Amygdala (tissue), 56 donors: ENCODE measurements at regions not wholly inside any gene's neighbourhood (a gene's known extent, or its start where the extent isn't known, plus 50 kb on each side); places are given as distances from the start of the nearest gene placed in this dataset.
A peak's percentile ranks its signal among the peaks of the same experiment; 100 is the strongest.

Source experiments
- DNase-seq, 56 donors: peaks; one replicate each; lab custom pipeline; 2025; lab: John Stamatoyannopoulos, UW

DNA sequence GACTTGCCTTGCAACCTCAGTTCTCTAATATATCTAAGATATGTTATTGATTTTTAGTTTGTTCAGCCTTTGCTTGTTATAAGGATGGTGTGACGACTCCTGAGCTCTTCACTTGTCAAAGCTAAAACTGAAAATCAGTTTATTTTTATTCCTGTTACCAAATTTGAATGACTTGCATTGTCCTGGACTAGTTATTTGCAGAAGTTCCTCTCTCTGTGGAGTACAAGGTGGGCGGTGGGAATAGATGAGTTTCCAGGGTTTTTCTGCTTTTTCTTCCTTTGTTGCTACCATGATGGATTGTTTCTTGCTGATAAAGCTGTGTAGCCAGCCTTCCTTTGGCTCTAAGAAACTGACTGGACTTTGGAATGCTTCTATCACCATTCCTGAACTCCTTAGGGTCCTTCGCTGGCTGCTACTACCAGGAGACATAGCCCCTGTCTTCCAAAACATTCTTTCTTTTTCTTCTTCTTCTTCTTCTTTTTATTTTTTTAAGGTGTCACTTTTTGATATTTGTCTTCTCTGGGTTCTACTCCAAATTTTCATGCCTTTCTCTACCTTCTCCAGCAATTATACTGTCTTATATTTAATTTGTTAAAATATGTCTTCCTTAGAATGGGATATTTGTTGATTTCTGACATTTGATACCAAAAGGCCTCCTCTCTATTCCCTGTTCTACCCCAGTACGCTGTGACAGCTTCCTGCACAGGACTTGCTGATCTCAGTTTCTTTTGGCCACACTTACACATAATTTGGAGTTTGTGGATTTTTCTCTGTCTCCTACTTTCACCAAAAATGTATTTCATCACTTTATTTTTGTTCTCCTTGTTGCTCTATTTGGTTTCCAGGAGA is 145.1 kb upstream of the THRB start:
- no peak for DNase-seq

DNA sequence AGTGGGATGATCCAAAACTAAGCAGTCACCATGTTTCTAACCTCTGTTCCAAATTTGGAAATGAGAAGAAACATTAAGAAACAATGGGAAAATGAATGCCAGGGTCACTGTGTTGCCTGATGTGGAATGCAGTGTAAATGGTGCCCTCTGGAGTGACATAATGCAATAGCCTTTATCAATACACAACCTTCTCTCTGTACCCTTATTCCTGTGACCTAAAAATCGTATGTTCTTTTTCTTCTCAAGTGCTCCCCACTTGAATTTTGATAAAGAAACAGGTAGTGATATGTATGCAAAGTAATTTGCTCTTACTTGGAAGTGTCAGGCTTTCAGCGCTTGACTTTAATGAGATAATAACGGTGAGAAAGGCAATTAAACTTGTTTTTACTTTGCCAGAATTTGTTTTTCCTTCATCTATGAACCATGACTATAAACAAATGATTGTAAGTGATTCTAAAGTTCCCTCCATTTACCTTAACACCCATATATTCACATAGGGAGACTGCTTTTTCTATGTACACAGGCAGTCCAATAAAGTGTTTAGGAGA is 145.8 kb upstream of the THRB start:
- peak in 1 of 56 donors; percentile 1 for DNase-seq

GRCh38 chr3:24641628-24642027 is 147.0 kb upstream of the THRB start:
- no peak for DNase-seq

DNA sequence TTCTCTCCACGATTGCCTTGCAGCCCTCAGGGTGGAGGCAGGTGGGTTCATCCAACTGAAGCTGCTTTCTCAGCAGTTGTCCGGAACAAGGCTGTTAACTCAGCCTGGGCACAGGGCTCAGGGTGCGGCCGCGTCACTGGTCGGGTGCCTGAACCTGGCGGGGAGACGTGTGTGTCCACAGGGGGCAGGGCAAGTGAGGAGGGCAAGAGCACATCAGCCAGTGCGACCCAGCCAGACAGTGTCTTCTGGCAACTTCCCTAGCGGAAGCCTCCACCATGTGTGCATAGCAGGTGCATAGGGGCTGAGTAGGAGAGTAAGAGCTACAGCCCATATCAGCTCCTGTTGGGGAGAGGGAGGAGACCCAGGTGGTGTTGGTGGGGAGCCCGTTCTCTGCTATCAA is 150.4 kb upstream of the THRB start:
- DNase-seq: no peak

- DNase-seq: no peak
These were observed 152.1 kb upstream of the THRB start for GRCh38 chr3:24646790-24647189.

GRCh38 chr3:24648063-24648462 is 153.4 kb upstream of the THRB start:
- no peak for DNase-seq

DNA sequence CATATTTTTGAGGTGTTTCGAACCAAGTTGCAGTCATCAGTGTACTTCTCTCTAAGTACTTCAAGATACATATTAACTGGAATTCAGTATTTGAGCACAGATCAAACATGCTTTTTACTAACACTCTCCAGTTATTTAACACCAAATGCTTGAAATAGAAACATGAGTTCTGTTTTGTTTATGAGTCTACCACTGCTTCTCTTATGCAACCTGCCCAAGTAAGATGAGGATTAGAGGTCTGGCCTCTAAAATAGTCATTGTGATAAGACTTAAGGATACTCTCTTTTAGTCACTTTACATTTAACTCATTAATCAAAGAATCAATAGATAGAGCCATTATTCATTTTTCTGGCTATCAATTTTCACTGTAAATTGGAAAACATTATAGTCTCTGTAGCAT is 156.2 kb upstream of the THRB start:
- DNase-seq: no peak

DNA sequence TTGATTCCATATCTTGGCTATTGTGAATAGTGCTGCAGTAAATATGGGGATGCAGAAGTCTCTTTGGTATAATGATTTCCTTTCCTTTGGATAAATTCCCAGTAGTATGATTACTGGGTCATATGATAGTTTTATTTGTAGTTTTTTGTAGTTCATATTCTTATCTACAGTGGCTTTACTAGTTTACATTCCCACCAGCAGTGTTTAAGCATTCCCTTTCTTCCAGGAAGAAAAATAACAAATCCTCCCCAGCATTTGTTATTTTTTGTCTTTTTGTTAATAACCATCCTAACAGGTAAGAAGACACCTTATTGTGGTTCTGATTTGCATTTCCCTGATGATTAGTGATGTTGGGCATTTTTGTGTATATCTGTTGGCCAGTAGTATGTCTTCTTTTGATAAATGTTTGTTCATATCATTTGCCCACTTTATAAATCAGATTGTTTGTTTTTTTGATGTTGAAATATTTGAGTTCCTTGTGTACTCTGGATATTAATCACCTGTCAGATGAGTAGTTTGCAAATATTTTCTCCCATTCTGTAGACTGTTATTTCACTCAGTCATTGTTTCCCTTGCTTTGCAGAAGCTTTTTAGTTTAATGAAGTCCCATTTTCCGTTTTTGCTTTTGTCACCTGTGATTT is 163.3 kb upstream of the THRB start:
- DNase-seq: no peak

- no peak for DNase-seq
These were observed 166.5 kb upstream of the THRB start for GRCh38 chr3:24661175-24661584.

- no peak for DNase-seq
These were observed 168.0 kb upstream of the THRB start for GRCh38 chr3:24662449-24663345.

DNA sequence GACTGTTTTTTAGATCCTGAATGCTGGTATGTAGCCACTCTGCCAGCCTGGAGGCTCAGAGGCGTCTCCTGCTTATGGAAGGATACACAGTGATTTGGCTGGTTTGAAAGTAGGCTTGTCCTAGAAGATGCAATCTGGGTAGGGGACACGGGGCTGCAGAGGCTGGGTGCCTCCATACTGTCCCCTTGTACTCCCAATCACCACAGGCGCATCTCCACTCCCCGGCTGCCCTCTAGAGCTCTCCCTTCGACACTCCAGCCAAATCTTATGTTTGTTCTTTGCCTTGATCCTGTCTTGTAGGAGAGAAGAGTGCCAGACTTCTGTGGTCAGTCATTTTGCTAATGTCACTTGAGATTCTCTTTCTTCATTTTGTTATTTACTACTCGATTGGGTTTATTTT is 168.8 kb upstream of the THRB start:
- no peak for DNase-seq

- DNase-seq: no peak
These were observed 173.4 kb upstream of the THRB start for GRCh38 chr3:24668039-24668438.

DNA sequence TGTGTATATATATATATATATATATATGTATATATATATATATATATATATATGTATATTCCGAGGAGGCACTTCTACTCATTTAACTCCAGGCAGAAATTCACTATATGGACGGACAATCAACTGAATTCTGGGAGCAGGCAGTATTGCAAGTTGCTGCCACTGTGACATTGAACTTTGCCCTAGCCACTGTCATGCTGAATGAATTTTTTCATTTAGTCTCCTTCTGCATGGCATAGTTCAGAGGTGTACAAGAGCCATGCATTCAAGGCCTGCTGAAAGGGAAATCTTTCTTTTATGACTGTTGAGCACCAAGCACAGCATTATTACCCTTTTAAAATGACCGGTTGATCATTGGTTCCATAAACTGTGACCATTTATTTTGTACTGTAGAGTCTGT is 176.2 kb upstream of the THRB start:
- no peak for DNase-seq

DNA sequence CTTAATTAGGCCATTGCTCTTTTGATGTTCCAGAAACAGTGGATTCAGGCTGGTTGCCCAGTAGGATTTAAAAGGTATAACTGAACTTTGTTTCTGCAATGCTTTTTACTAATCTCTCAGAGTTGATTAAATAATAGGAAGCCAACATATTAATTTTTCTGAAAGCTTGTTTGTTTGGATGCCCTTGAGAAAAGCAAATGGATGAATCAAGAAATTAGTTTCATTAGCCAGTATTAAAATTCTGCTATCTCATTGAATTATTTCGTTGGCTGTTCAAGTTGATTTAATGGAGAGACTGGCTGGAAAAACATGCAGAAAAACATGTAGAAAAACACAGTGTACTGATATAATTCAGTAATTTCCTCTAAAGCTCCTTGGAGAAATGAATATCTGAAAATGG is 178.9 kb upstream of the THRB start:
- DNase-seq: no peak

GRCh38 chr3:24674261-24674660 is 179.6 kb upstream of the THRB start:
- no peak for DNase-seq

- DNase-seq: no peak
These were observed 183.4 kb upstream of the THRB start for GRCh38 chr3:24678021-24678420.

DNA sequence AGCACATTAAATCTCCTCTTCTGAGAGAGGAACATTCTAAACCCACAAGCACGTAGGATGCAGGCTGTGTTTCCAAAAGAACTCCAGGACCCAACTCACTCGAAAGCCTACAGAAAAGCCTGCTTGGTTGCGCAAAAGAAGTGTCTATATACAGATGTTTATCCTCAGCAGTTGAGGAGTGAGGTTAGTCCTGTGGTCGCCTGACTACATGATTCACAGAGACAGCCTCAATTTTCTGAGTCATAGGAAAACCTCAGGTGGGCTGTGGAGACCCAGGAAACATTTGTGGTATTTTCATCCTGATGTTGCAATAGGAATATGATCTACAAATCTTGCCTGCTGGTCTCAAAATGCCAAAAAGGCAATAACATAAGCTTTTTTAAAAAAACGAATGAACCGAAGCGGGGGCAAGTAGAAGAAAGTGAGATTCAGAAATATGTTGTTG is 183.8 kb upstream of the THRB start:
- no peak for DNase-seq

DNA sequence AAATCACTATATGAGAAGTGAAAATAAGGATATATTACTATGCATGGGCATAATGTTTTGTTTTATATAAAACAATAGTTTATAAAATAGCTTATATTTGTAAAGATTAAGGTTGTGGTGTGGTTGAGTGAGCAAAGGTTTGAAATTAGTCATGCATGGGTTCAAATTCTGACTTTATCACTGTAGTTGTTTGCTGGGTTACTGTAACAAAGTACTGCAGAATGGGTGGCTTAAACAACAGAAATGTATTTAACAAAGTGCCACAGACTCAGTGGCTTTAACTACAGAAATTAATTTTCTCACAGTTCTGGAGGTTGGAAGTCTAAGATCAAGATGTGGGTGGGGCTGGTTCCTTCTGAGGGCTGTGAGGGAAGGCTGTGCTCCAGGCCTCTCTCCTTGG is 184.8 kb upstream of the THRB start:
- no peak for DNase-seq

- DNase-seq: peak in 21 of 56 donors; percentile 2 to 63 (median 16)
These were observed 185.7 kb upstream of the THRB start for GRCh38 chr3:24680214-24680967.

DNA sequence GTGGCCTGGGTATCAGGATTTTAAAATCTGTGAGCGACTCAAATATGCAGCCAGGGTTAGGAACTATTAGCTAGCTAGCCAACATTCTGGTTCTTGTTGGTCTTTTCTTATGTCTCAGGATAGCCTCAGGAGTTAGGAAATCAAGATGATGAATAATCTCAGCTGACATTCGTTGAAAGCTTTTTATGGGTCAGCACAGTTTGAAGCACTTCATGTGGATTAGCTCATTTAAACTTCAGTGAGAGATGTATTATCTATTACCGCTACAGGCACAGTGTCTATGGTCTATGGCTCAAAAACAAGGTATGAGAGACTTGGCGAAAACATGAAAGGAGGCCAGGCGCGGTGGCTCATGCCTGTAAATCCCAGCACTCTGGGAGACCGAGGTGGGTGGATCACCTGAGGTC is 187.5 kb upstream of the THRB start:
- no peak for DNase-seq
